Fibroblast of peridontal ligament (primary cell): ENCODE measurements at regions not wholly inside any gene's neighbourhood (a gene's known extent, or its start where the extent isn't known, plus 50 kb on each side); places are given as distances from the start of the nearest gene placed in this dataset.
"Not testable (repeated sequence)": the region's sequence is repeated elsewhere in the genome, so short reads cannot be mapped to it uniquely, and the experiment has no call there.

Source experiments
- DNase-seq: peaks from one replicate; pipeline ENCODE4 v3.0.0-alpha.2; 2010; ENCODE audit errors: extremely low read depth

GRCh38 chr1:146326863-146327262 is 98.0 kb upstream of the NOTCH2NLA start:
- DNase-seq, result not testable (repeated sequence)

GRCh38 chr1:146324463-146324862 is 95.6 kb upstream of the NOTCH2NLA start:
- DNase-seq, result not testable (repeated sequence)

- DNase-seq, result not testable (repeated sequence)
Measured at GRCh38 chr1:146323302-146323701, 94.5 kb upstream of the NOTCH2NLA start.

GRCh38 chr1:146322893-146323292 is 94.1 kb upstream of the NOTCH2NLA start:
- DNase-seq, result not testable (repeated sequence)

- DNase-seq, result not testable (repeated sequence)
Measured at GRCh38 chr1:146318715-146319114, 89.9 kb upstream of the NOTCH2NLA start.

GRCh38 chr1:146317785-146318184 is 89.0 kb upstream of the NOTCH2NLA start:
- not testable (repeated sequence) for DNase-seq

GRCh38 chr1:146314449-146315246 is 85.8 kb upstream of the NOTCH2NLA start:
- DNase-seq, result not testable (repeated sequence)

- not testable (repeated sequence) for DNase-seq
Measured at GRCh38 chr1:146310579-146310978, 81.8 kb upstream of the NOTCH2NLA start.

- not testable (repeated sequence) for DNase-seq
Measured at GRCh38 chr1:146309427-146309826, 80.6 kb upstream of the NOTCH2NLA start.

GRCh38 chr1:146308892-146309291 is 80.1 kb upstream of the NOTCH2NLA start:
- DNase-seq, result not testable (repeated sequence)

GRCh38 chr1:146308152-146308551 is 79.3 kb upstream of the NOTCH2NLA start:
- DNase-seq, result not testable (repeated sequence)

- not testable (repeated sequence) for DNase-seq
Measured at GRCh38 chr1:146307632-146308031, 78.8 kb upstream of the NOTCH2NLA start.

GRCh38 chr1:146306651-146307050 is 77.8 kb upstream of the NOTCH2NLA start:
- not testable (repeated sequence) for DNase-seq

- not testable (repeated sequence) for DNase-seq
Measured at GRCh38 chr1:146305442-146305841, 76.6 kb upstream of the NOTCH2NLA start.

GRCh38 chr1:146298575-146298897 is 69.7 kb upstream of the NOTCH2NLA start:
- DNase-seq, result not testable (repeated sequence)

GRCh38 chr1:146297781-146298574 is 69.2 kb upstream of the NOTCH2NLA start:
- not testable (repeated sequence) for DNase-seq

- not testable (repeated sequence) for DNase-seq
Measured at GRCh38 chr1:146292940-146293936, 64.4 kb upstream of the NOTCH2NLA start.

- not testable (repeated sequence) for DNase-seq
Measured at GRCh38 chr1:146292424-146292823, 63.6 kb upstream of the NOTCH2NLA start.

GRCh38 chr1:146287881-146288280 is 59.1 kb upstream of the NOTCH2NLA start:
- DNase-seq, result not testable (repeated sequence)

GRCh38 chr1:146284760-146285159 is 55.9 kb upstream of the NOTCH2NLA start:
- not testable (repeated sequence) for DNase-seq

- not testable (repeated sequence) for DNase-seq
Measured at GRCh38 chr1:146283527-146283880, 54.7 kb upstream of the NOTCH2NLA start.
